ENCODE measurements at regions not wholly inside any gene's neighbourhood (a gene's known extent, or its start where the extent isn't known, plus 50 kb on each side); places are given as distances from the start of the nearest gene placed in this dataset.

DNA sequence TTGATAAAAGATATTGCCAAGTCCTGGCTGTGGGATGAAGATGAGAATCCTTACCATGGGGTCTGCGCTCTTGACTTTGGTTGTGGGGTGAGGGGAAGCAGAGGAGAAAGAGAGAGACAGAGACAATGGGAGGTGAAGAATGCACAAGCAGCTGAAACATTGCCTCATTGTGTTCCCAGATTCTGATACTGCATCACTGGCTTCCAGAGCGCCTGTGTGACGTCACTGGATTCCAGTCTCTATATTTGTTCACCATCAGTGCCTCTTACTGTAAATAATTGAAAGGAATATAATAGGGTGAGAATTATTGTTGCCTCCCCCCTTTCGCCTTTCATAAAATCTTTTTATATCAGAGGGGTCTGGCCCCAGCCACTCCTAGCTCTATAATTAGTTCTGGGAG lies 188.9 kb upstream of the NTF3 start:
- no peak overlapping the region for H3K4me3 ChIP-seq (replicated peaks; ENCODE audit: low read depth, low read length)
- TF ChIP-seq CTCF (IDR thresholded peaks at IDR 0.05; ENCODE audit: low read depth, low read length, missing control alignments) = no peak
- no peak for DNase-seq (ENCODE audit: extremely low read depth, low read depth)

- TF ChIP-seq CTCF (IDR thresholded peaks at IDR 0.05; ENCODE audit: low read depth, low read length, missing control alignments) = no peak
- no peak for DNase-seq (ENCODE audit: extremely low read depth, low read depth)
- H3K4me3 ChIP-seq (replicated peaks; ENCODE audit: low read depth, low read length) = no peak overlapping the region
Measured at GRCh38 chr12:5244513-5244972, 187.4 kb upstream of the NTF3 start.

DNA sequence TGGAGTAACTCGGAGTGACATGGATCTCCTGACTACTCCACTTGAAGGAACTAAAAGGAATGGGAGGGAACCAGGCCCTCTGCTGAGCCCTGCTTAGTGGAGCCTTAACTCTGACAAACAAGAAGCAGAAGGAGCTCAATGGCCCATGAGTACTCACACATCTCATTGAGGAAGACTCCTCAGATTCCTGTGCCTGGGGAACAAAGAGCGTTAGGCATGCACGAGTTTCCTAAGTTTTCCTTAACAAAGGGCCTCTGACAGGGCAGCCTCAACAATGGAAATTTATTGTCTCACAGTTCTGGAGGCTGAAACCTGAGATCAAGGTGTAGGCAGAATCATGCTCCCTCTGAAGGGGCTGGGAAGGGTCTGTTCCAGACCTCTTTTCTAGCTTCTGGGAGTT lies 185.7 kb upstream of the NTF3 start:
- TF ChIP-seq CTCF (IDR thresholded peaks at IDR 0.05; ENCODE audit: low read depth, low read length, missing control alignments) = no peak
- DNase-seq (ENCODE audit: extremely low read depth, low read depth) = no peak

GRCh38 chr12:5247144-5247543 lies 184.8 kb upstream of the NTF3 start:
- no peak for DNase-seq (ENCODE audit: extremely low read depth, low read depth)
- H3K4me3 ChIP-seq (replicated peaks; ENCODE audit: low read depth, low read length) = no peak overlapping the region
- TF ChIP-seq CTCF (IDR thresholded peaks at IDR 0.05; ENCODE audit: low read depth, low read length, missing control alignments) = no peak

More for the DNA sequence above, 185.7 kb upstream of the NTF3 start:
- no peak overlapping the region for H3K4me3 ChIP-seq (replicated peaks; ENCODE audit: low read depth, low read length)

- DNase-seq (ENCODE audit: extremely low read depth, low read depth) = no peak
- no peak for TF ChIP-seq CTCF (IDR thresholded peaks at IDR 0.05; ENCODE audit: low read depth, low read length, missing control alignments)
- H3K4me3 ChIP-seq (replicated peaks; ENCODE audit: low read depth, low read length) = no peak overlapping the region
Measured at GRCh38 chr12:5248230-5248629, 183.7 kb upstream of the NTF3 start.

GRCh38 chr12:5248999-5249526 lies 182.8 kb upstream of the NTF3 start:
- DNase-seq (ENCODE audit: extremely low read depth, low read depth) = no peak
- H3K4me3 ChIP-seq (replicated peaks; ENCODE audit: low read depth, low read length) = no peak overlapping the region
- TF ChIP-seq CTCF (IDR thresholded peaks at IDR 0.05; ENCODE audit: low read depth, low read length, missing control alignments) = no peak

DNA sequence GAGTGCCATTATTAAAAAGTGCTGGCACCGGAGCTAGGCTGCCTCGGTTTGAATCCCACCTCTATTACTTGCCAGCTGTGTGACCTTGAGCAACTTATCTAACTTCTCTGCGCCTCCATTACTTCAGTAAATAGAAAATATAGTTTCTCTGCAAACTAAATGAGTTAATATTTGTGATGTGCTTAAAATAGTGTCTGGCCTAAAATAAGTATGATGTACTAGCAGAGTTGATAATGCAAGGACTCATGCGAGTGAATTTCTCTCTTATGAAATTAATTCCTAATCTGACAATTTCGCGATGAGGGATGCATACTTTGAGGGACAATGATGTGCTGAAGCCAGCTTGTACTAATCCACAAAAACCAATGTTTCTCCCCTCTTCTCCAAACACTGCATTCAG lies 180.8 kb upstream of the NTF3 start:
- no peak for DNase-seq (ENCODE audit: extremely low read depth, low read depth)
- TF ChIP-seq CTCF (IDR thresholded peaks at IDR 0.05; ENCODE audit: low read depth, low read length, missing control alignments) = no peak
- no peak overlapping the region for H3K4me3 ChIP-seq (replicated peaks; ENCODE audit: low read depth, low read length)
